ENCODE measurements at regions not wholly inside any gene's neighbourhood (a gene's known extent, or its start where the extent isn't known, plus 50 kb on each side); places are given as distances from the start of the nearest gene placed in this dataset.

DNA sequence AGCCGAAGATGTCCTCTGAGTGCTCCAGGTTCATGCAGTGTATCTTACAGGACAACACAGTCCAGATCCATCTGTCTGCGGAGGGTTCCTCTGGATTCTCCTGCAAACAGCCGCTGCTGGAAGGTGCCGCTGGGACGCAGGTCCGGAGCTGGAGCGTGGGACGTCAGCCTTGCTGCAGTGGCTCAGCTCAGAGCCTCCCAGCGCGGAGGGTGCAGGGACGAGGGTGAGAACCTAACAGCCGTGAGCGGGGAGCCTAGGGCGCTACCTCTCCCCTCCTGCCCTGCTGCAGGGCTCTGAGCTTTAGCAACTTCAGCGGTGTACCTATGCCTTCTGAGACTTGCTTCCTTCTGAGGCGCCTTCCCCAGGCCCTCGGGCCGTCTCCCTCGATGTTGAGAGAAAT lies 137.6 kb upstream of the TMEM72 start (continued):
- TF ChIP-seq ZBTB12 (CRISPR knock-in tag; IDR thresholded peaks at IDR 0.05), result no peak
- TF ChIP-seq TAF15 (IDR thresholded peaks at IDR 0.05; ENCODE audit: low read depth, low read length), result no peak
- TF ChIP-seq GATAD2A (IDR thresholded peaks at IDR 0.05), result no peak

GRCh38 chr10:44774676-44775401 lies 136.3 kb upstream of the TMEM72 start:
- ATAC-seq (no peak), DNase-seq (ENCODE audit: extremely low read depth in 1 of 4, low spot score in 3 of 4) (no peak), FAIRE-seq (no peak)
- ChIA-PET POLR2A (interaction anchor here (0.6 to 0.7 kb wide), 2 partner anchors 13 to 61 kb away, joined by 3 read pairs; no protein-coding TSS in a partner anchor), CTCF (ENCODE audit: low intra/inter-chr PET ratio) (no interaction called here)
- H3K9ac ChIP-seq (ENCODE audit: insufficient read depth in 1 of 2, low read depth in 2 of 2, low read length in 2 of 2), result no peak overlapping the region
- TF ChIP-seq ARHGAP35 (IDR thresholded peaks at IDR 0.05; ENCODE audit: partially characterized antibody), result no peak
- TF ChIP-seq CBFB (CRISPR knock-in tag; IDR thresholded peaks at IDR 0.05), result no peak
- TF ChIP-seq, protein P1, sequence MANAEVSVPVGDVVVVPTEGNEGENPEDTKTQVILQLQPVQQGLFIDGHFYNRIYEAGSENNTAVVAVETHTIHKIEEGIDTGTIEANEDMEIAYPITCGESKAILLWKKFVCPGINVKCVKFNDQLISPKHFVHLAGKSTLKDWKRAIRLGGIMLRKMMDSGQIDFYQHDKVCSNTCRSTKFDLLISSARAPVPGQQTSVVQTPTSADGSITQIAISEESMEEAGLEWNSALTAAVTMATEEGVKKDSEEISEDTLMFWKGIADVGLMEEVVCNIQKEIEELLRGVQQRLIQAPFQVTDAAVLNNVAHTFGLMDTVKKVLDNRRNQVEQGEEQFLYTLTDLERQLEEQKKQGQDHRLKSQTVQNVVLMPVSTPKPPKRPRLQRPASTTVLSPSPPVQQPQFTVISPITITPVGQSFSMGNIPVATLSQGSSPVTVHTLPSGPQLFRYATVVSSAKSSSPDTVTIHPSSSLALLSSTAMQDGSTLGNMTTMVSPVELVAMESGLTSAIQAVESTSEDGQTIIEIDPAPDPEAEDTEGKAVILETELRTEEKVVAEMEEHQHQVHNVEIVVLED (CRISPR knock-in tag; IDR thresholded peaks at IDR 0.05), result no peak
- no peak for TF ChIP-seq ZNF165 (CRISPR knock-in tag; IDR thresholded peaks at IDR 0.05; ENCODE audit: borderline replicate concordance)
- TF ChIP-seq ZNF384 (IDR thresholded peaks at IDR 0.05; ENCODE audit: low read depth, low read length), result no peak
- no peak for TF ChIP-seq TCF7L2 (IDR thresholded peaks at IDR 0.05; ENCODE audit: low read depth, low read length)
- TF ChIP-seq PRMT5 (CRISPR knock-in tag; IDR thresholded peaks at IDR 0.05), result no peak
- TF ChIP-seq ZNF592 (IDR thresholded peaks at IDR 0.05), result no peak
- no peak for TF ChIP-seq CBX1 (IDR thresholded peaks at IDR 0.05; ENCODE audit: low read depth)
- TF ChIP-seq ZNF24 (IDR thresholded peaks at IDR 0.05), result no peak
- TF ChIP-seq COPS2 (conservative IDR thresholded peaks at IDR 0.05), result no peak
- TF ChIP-seq SREBF2 (CRISPR knock-in tag; IDR thresholded peaks at IDR 0.05), result no peak
- no peak for TF ChIP-seq MCM3 (IDR thresholded peaks at IDR 0.05)
- peaks cover 20 to 40% of the 10 kb centered on the region in 2 experiments for H3K27me3 ChIP-seq (ENCODE audit: control insufficient read depth in 2 of 2, insufficient read depth in 2 of 2, low read length in 2 of 2)
- no peak overlapping the region for H3K27ac ChIP-seq (ENCODE audit: extremely low read depth, low read depth, low read length)
- no peaks in the 10 kb centered on the region for H3K4me1 ChIP-seq (replicated peaks in 1 of 2; ENCODE audit: control insufficient read depth in 2 of 2, insufficient read depth in 2 of 2, low read length in 2 of 2)
- WGBS (ENCODE audit: insufficient coverage, low coverage, missing lambda C conversion rate), result 0% methylated on average over 4 of the region's 4 CpGs
- H3K4me2 ChIP-seq (ENCODE audit: insufficient read depth, low read length), result no peak overlapping the region
- H3K79me2 ChIP-seq (ENCODE audit: control insufficient read depth, insufficient read depth, low read length), result no peaks in the 10 kb centered on the region
- peaks cover 5% of the 10 kb centered on the region; the same call in 1 of the 2 replicates for H4K20me1 ChIP-seq (replicated peaks; ENCODE audit: control insufficient read depth, insufficient read depth, low read length)
- BruUV-seq (replicated peaks), result no TSS peak
- H3K9me3 ChIP-seq (replicated peaks; ENCODE audit: control insufficient read depth, insufficient read depth, low read depth, low read length), result no peaks in the 10 kb centered on the region
- H3K36me3 ChIP-seq (ENCODE audit: control insufficient read depth, insufficient read depth, low read length), result no peaks in the 10 kb centered on the region
- intact Hi-C loops (cut with micrococcal nuclease) (no loop called here), in situ Hi-C loops (cut with MboI) (no loop called here)
- H2AFZ ChIP-seq (ENCODE audit: low read depth, low read length), result no peak overlapping the region
- H3K9me1 ChIP-seq (ENCODE audit: control insufficient read depth, insufficient read depth, low read length), result no peaks in the 10 kb centered on the region
- H3K4me3 ChIP-seq, result no peak overlapping the region

Measured in K562 (cell line).